Gastroesophageal sphincter (tissue), 3 donors: ENCODE measurements at regions not wholly inside any gene's neighbourhood (a gene's known extent, or its start where the extent isn't known, plus 50 kb on each side); places are given as distances from the start of the nearest gene placed in this dataset.
"Not testable (repeated sequence)": the region's sequence is repeated elsewhere in the genome, so short reads cannot be mapped to it uniquely, and the experiment has no call there.

Experiments used
- CTCF ChIP-seq, 4 experiments: fragments of 200-600 bp in 2 of 4; fragments of 450-650 bp in 2 of 4; sonication (generic) in 1 of 4; IDR thresholded peaks; one replicate each; pipeline ENCODE4 v1.5.1; 2017 to 2019; ENCODE audit warnings: antibody characterized with exemption in 4 of 4, mild to moderate bottlenecking in 2 of 4, moderate library complexity in 2 of 4
- POLR2A ChIP-seq, 2 donors: fragments of 450-650 bp; IDR thresholded peaks; one replicate each; pipeline ENCODE4 v1.6.1; 2017; ENCODE audit warnings: antibody characterized with exemption in 2 of 2, mild to moderate bottlenecking in 2 of 2, moderate library complexity in 1 of 2
- POLR2AphosphoS5 ChIP-seq: sonication (generic); formaldehyde crosslinking; IDR thresholded peaks from one replicate; pipeline ENCODE4 v1.6.1; 2017; ENCODE audit warnings: antibody characterized with exemption

- not testable (repeated sequence) for TF ChIP-seq CTCF (IDR thresholded peaks at IDR 0.05); POLR2A (IDR thresholded peaks at IDR 0.05); POLR2AphosphoS5
Measured at GRCh38 chr18:14460364-14460763, 83.0 kb downstream of the POTEC start.
